ENCODE measurements at regions not wholly inside any gene's neighbourhood (a gene's known extent, or its start where the extent isn't known, plus 50 kb on each side); places are given as distances from the start of the nearest gene placed in this dataset.

GRCh38 chr9:113803811-113804589 lies 72.1 kb upstream of the ZNF618 start:
- no peak overlapping the region for H3K27ac ChIP-seq
- TF ChIP-seq CTCF (conservative IDR thresholded peaks at IDR 0.05): no peak

- H3K27ac ChIP-seq: no peak overlapping the region
- TF ChIP-seq CTCF (conservative IDR thresholded peaks at IDR 0.05): no peak
Observed at GRCh38 chr9:113805486-113806132, 70.5 kb upstream of the ZNF618 start.

GRCh38 chr9:113807173-113808061 lies 68.7 kb upstream of the ZNF618 start:
- TF ChIP-seq CTCF (conservative IDR thresholded peaks at IDR 0.05): peak; percentile 94
- peak overlapping the region; percentile 18; the same call in 1 of the 2 replicates for H3K27ac ChIP-seq

- TF ChIP-seq CTCF (conservative IDR thresholded peaks at IDR 0.05): no peak
- no peak overlapping the region for H3K27ac ChIP-seq
Observed at GRCh38 chr9:113808391-113809358, 67.4 kb upstream of the ZNF618 start.

- no peak for TF ChIP-seq CTCF (conservative IDR thresholded peaks at IDR 0.05)
- H3K27ac ChIP-seq: no peak overlapping the region
Observed at GRCh38 chr9:113817171-113817570, 58.9 kb upstream of the ZNF618 start.

- no peak for TF ChIP-seq CTCF (conservative IDR thresholded peaks at IDR 0.05)
- H3K27ac ChIP-seq: no peak overlapping the region
Observed at GRCh38 chr9:113818391-113818790, 57.7 kb upstream of the ZNF618 start.
